OCI-LY1 (cell line): ENCODE measurements at regions not wholly inside any gene's neighbourhood (a gene's known extent, or its start where the extent isn't known, plus 50 kb on each side); places are given as distances from the start of the nearest gene placed in this dataset.
A peak's percentile ranks its signal among the peaks of the same experiment; 100 is the strongest.

ENCODE experiments used
- H2AFZ ChIP-seq: fragments of 200-600 bp; sonication (generic), shearing (Covaris generic); 2 replicates; pipeline ENCODE4 v1.6.0; 2014; ENCODE audit warnings: antibody characterized with exemption, mild to moderate bottlenecking, low read length
- H3F3A ChIP-seq: fragments of 200-600 bp; sonication (generic), shearing (Covaris generic); 2 replicates; pipeline ENCODE4 v1.6.0; 2014; ENCODE audit warnings: mild to moderate bottlenecking, antibody characterized with exemption, low read length, moderate library complexity; ENCODE audit not compliant: insufficient read depth
- H3K27ac ChIP-seq: fragments of 200-600 bp; sonication (generic); 2 replicates; pipeline ENCODE4 v1.5.1; 2014; ENCODE audit warnings: low read length, mixed run types, mild to moderate bottlenecking, low read depth; ENCODE audit not compliant: poor library complexity, severe bottlenecking
- H3K27me3 ChIP-seq: fragments of 200-600 bp; sonication (generic); 2 replicates; pipeline ENCODE4 v1.6.0; 2014; ENCODE audit warnings: antibody characterized with exemption, mild to moderate bottlenecking, low read length, moderate library complexity; ENCODE audit not compliant: insufficient read depth
- H3K36me3 ChIP-seq: fragments of 200-600 bp; sonication (generic); 2 replicates; pipeline ENCODE4 v1.6.1; 2014; ENCODE audit warnings: mild to moderate bottlenecking, antibody characterized with exemption, low read length, moderate library complexity, mixed read lengths; ENCODE audit not compliant: insufficient read depth
- H3K4me1 ChIP-seq: fragments of 200-600 bp; sonication (generic); 2 replicates; pipeline ENCODE4 v1.5.1; 2014; ENCODE audit warnings: mild to moderate bottlenecking, low read length, moderate library complexity; ENCODE audit not compliant: insufficient read depth, severe bottlenecking
- H3K4me2 ChIP-seq: fragments of 200-600 bp; sonication (generic), shearing (Covaris generic); 2 replicates; pipeline ENCODE4 v1.6.1; 2014; ENCODE audit warnings: low read length
- H3K4me3 ChIP-seq: fragments of 200-600 bp; sonication (generic); 2 replicates; pipeline ENCODE4 v1.5.1; 2014; ENCODE audit warnings: low read length, low read depth, mild to moderate bottlenecking, mixed read lengths; ENCODE audit not compliant: poor library complexity, severe bottlenecking
- H3K79me2 ChIP-seq: fragments of 200-600 bp; shearing (Covaris generic); 2 replicates; pipeline ENCODE4 v1.6.1; 2016; ENCODE audit warnings: mixed run types, low read length, mixed read lengths; ENCODE audit not compliant: insufficient read depth
- H3K9ac ChIP-seq: fragments of 200-600 bp; sonication (generic), shearing (Covaris generic); 2 replicates; pipeline ENCODE4 v1.6.1; 2014; ENCODE audit warnings: mild to moderate bottlenecking, low read length, mixed read lengths
- H3K9me2 ChIP-seq: fragments of 200-600 bp; sonication (generic), shearing (Covaris generic); 2 replicates; pipeline ENCODE4 v1.6.1; 2014; ENCODE audit warnings: low read depth, mild to moderate bottlenecking, low read length, mixed read lengths
- H3K9me3 ChIP-seq: fragments of 200-600 bp; shearing (Covaris generic); 2 replicates; pipeline ENCODE4 v1.6.1; 2014; ENCODE audit warnings: low read length, mixed read lengths
- H4K20me1 ChIP-seq: fragments of 200-600 bp; sonication (generic), shearing (Covaris generic); 2 replicates; pipeline ENCODE4 v1.6.0; 2016; ENCODE audit warnings: mild to moderate bottlenecking, low read length; ENCODE audit not compliant: insufficient read depth
- CTCF ChIP-seq: fragments of 200-600 bp; sonication (generic), shearing (Covaris generic); IDR thresholded peaks from 2 replicates; pipeline ENCODE4 v1.5.1; 2017; ENCODE audit warnings: mild to moderate bottlenecking, antibody characterized with exemption, low read length, moderate library complexity, mixed read lengths
- EZH2 ChIP-seq: fragments of 200-600 bp; sonication (generic), shearing (Covaris generic); IDR thresholded peaks from 2 replicates; pipeline ENCODE4 v1.8.0; 2017; ENCODE audit warnings: borderline replicate concordance, mixed run types, mild to moderate bottlenecking, antibody characterized with exemption, low read length, moderate library complexity, mixed read lengths

GRCh38 chr3:189512039-189512438 lies 119.2 kb upstream of the TP63 start:
- no peak overlapping the region for H3K27ac ChIP-seq
- H3K4me2 ChIP-seq: no peak overlapping the region
- H3F3A ChIP-seq: no peaks in the 10 kb centered on the region
- H3K4me1 ChIP-seq: peaks cover 16% of the 10 kb centered on the region
- H3K9me3 ChIP-seq: no peaks in the 10 kb centered on the region
- H3K4me3 ChIP-seq: no peak overlapping the region
- no peaks in the 10 kb centered on the region for H3K36me3 ChIP-seq
- no peak overlapping the region for H2AFZ ChIP-seq
- TF ChIP-seq CTCF (peak; percentile 46; the same call in 1 of the 2 replicates), EZH2 (no peak)
- H3K9ac ChIP-seq: no peak overlapping the region
- H3K27me3 ChIP-seq: no peaks in the 10 kb centered on the region
- H4K20me1 ChIP-seq: no peaks in the 10 kb centered on the region
- no peaks in the 10 kb centered on the region for H3K9me2 ChIP-seq
- H3K79me2 ChIP-seq: no peaks in the 10 kb centered on the region

GRCh38 chr3:189512821-189513220 lies 118.4 kb upstream of the TP63 start:
- no peak overlapping the region for H3K4me3 ChIP-seq
- H3K79me2 ChIP-seq: no peaks in the 10 kb centered on the region
- H3K27me3 ChIP-seq: no peaks in the 10 kb centered on the region
- no peak overlapping the region for H3K27ac ChIP-seq
- H3K9ac ChIP-seq: no peak overlapping the region
- H3K4me2 ChIP-seq: no peak overlapping the region
- no peaks in the 10 kb centered on the region for H3F3A ChIP-seq
- H3K36me3 ChIP-seq: no peaks in the 10 kb centered on the region
- no peaks in the 10 kb centered on the region for H4K20me1 ChIP-seq
- H3K4me1 ChIP-seq: peaks cover 15% of the 10 kb centered on the region
- H3K9me3 ChIP-seq: no peaks in the 10 kb centered on the region
- TF ChIP-seq CTCF (no peak), EZH2 (no peak)
- no peak overlapping the region for H2AFZ ChIP-seq
- no peaks in the 10 kb centered on the region for H3K9me2 ChIP-seq

DNA sequence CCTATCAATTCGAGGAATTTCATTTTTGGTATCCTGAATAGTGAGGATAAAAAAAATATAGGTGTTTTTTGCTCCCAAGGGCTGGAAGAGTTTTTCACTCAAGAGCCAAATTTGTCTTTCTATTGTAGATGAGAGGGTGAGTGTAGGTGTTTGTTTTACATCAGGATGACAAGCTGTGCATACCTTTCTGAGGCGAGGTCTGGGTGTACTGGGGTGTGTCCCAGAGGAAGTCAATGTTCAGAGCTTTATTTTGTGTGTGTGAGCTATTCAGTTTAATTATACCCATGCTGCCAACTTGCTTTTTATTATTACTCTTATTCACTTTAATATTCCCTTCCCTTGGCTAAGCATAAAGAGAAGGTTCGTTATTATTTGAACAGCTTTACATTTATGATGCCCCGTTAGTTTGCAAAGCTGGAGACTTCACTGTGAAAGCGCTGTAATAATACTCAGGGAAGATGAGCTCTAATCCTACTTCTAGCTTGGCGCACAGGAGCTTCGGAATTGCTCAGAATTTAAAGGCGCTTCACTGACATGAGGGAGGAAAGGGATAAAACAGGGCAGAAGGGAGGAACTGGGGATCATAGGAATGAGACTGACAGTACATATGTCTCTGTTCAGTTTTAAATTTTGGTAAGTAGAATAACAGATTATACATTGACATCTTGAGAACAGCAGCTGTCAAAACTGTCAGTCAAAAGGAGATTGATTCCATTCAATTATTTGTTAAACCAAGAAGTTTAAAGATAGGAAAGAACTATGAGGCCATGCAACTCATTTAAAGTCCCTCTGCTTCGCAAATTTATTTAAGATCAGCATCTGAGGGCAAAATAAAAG lies 117.7 kb upstream of the TP63 start:
- Histone ChIP-seq H3K9me2 (no peaks in the 10 kb centered on the region), H3K4me2 (no peak overlapping the region), H3K36me3 (no peaks in the 10 kb centered on the region), H3K27ac (no peak overlapping the region), H2AFZ (no peak overlapping the region), H3K27me3 (no peaks in the 10 kb centered on the region), H3K4me1 (peaks cover 12% of the 10 kb centered on the region), H3K79me2 (no peaks in the 10 kb centered on the region), H4K20me1 (no peaks in the 10 kb centered on the region), H3K9ac (no peak overlapping the region), H3F3A (no peaks in the 10 kb centered on the region), H3K9me3 (no peaks in the 10 kb centered on the region), H3K4me3 (no peak overlapping the region)
- TF ChIP-seq CTCF (no peak), EZH2 (no peak)
